AG04450 (cell line): ENCODE measurements at regions not wholly inside any gene's neighbourhood (a gene's known extent, or its start where the extent isn't known, plus 50 kb on each side); places are given as distances from the start of the nearest gene placed in this dataset.

Experiments
- CTCF ChIA-PET: fragments of 300-600, 350-600 bp; formaldehyde crosslinking; extraction: SDS; loops from one replicate; lab custom pipeline; 2022; ENCODE audit warnings: antibody characterized with exemption, inconsistent platforms; lab: Charles Lee
- POLR2A ChIA-PET: fragments of 350-600 bp; formaldehyde crosslinking; extraction: SDS; loops from one replicate; lab custom pipeline; 2021; ENCODE audit warnings: antibody characterized with exemption, inconsistent platforms; lab: Yijun Ruan, JAX
- DNase-seq: peaks from one replicate; pipeline ENCODE4 v3.0.0-alpha.2; 2011; ENCODE audit warnings: low read depth, low spot score
- H3K27ac ChIP-seq: one replicate; pipeline ENCODE4 v1.5.1; 2012; ENCODE audit warnings: low read depth, low read length, control low read depth
- H3K27me3 ChIP-seq: one replicate; pipeline ENCODE4 v1.6.0; 2012; ENCODE audit warnings: low read length; ENCODE audit not compliant: control insufficient read depth, insufficient read depth
- H3K4me3 ChIP-seq: 2 replicates; pipeline ENCODE4 v1.5.1; 2011; ENCODE audit warnings: mild to moderate bottlenecking, low read depth, low read length, control low read depth
- H3K9me3 ChIP-seq: 2 replicates; pipeline ENCODE4 v1.5.1; 2012; ENCODE audit warnings: low read length; ENCODE audit not compliant: control insufficient read depth, insufficient read depth
- CTCF ChIP-seq: IDR thresholded peaks from 2 replicates; pipeline ENCODE4 v1.5.1; 2011; ENCODE audit warnings: low read depth, low read length, control low read depth, inconsistent platforms

GRCh38 chr4:45636175-45636574 lies 487.7 kb downstream of the GABRG1 start:
- ChIA-PET POLR2A (no interaction called here), CTCF (no interaction called here)
- H3K4me3 ChIP-seq = no peak overlapping the region
- DNase-seq = no peak
- TF ChIP-seq CTCF = no peak
- H3K9me3 ChIP-seq = no peaks in the 10 kb centered on the region
- H3K27ac ChIP-seq = no peak overlapping the region
- no peaks in the 10 kb centered on the region for H3K27me3 ChIP-seq

DNA sequence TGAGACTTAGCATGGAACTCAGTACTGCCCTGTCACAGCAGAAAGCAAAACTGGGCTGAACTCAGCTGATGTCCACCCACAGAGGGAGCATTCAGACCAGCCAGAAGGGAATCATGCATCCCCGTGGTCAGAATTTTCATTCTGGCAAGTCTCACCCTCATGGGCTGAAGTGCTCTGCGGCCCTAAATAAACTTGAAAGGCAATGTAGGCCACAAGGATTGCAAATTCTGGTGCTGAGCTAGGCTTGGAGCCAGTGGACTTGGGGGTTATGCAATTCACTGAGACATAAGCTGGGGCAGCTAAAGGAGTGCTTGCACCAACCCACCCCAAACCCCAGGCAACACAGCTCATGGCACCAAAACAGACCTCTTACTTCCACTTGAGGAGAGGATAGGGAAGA lies 494.1 kb downstream of the GABRG1 start:
- DNase-seq = no peak
- no peak for TF ChIP-seq CTCF
- Histone ChIP-seq H3K4me3 (no peak overlapping the region), H3K27me3 (no peaks in the 10 kb centered on the region), H3K27ac (no peak overlapping the region), H3K9me3 (peaks cover 9% of the 10 kb centered on the region; the same call in 1 of the 2 replicates)
- POLR2A ChIA-PET = no interaction called here
- CTCF ChIA-PET = no interaction called here

DNA sequence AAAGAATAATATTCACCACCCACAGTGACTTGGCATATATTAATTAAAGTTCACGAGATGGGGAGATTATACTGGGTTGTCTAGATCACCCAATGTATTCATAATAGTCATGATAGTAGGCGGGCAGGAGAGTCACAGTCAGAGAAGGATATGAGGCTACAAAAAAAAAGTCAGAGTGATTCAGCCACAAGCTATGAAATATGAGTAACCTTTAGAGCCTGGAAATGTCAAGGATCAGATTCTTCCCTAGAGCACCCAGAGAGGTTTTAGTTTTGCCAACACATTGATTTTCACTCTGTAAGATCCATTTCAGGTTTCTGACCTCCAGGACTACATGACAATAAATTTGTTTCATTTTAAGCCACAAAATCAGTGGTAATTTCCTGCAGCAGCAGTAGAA lies 501.9 kb downstream of the GABRG1 start:
- Histone ChIP-seq H3K4me3 (no peak overlapping the region), H3K9me3 (no peaks in the 10 kb centered on the region; the same call in 1 of the 2 replicates), H3K27ac (no peak overlapping the region), H3K27me3 (no peaks in the 10 kb centered on the region)
- POLR2A ChIA-PET = no interaction called here
- DNase-seq = no peak
- CTCF ChIA-PET = no interaction called here
- no peak for TF ChIP-seq CTCF

- DNase-seq = no peak
- H3K27ac ChIP-seq = no peak overlapping the region
- POLR2A ChIA-PET = no interaction called here
- H3K9me3 ChIP-seq = no peaks in the 10 kb centered on the region; the same call in 1 of the 2 replicates
- H3K4me3 ChIP-seq = no peak overlapping the region
- TF ChIP-seq CTCF = no peak
- H3K27me3 ChIP-seq = no peaks in the 10 kb centered on the region
- CTCF ChIA-PET = no interaction called here
Measured at GRCh38 chr4:45620808-45621207, 503.0 kb downstream of the GABRG1 start.

DNA sequence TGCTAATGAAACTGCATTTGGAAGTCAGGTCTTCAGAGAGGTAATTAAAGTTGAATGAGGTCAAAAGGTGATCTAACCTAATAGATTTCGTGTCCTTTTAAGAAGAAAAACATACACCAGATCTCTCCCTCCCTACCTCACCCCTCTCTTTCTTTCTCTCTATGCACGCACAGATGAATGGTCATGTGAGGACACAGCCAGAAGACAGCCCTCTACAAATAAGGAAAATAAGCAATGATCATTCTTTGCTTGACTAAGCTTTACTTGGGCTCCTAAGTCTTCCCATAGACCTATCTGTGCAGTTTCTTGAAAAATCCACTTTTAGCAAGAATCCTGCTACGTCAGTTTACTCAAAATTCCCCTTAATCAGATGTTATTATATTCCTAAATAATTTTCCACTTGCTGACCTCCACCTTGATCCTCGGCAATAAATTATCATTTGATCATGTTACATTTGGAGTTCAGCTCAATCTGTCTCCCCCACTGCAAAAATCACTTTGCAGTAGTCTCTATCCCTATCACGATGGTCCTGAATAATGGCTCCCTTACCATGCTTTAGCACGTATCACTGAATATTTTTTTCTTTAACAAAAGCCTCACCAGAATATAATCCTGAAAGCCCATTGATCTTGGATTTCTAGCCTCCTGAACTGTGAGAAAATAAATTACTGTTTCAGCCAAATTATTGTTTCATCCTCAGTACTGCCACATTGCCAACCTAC lies 527.3 kb downstream of the GABRG1 start:
- no peak for DNase-seq
- H3K4me3 ChIP-seq = no peak overlapping the region
- POLR2A ChIA-PET = no interaction called here
- no peak for TF ChIP-seq CTCF
- H3K27me3 ChIP-seq = no peaks in the 10 kb centered on the region
- CTCF ChIA-PET = no interaction called here
- H3K9me3 ChIP-seq = 0 out of 2 replicates have a peak, but pooled peaks cover 7% of the 10 kb centered on the region
- H3K27ac ChIP-seq = no peak overlapping the region
